Stimulated activated CD4-positive, alpha-beta T cell treated with anti-CD3 and anti-CD28 coated beads, Interleukin-15, amount 100 ng/mL, for 24 hours (primary cell): ENCODE measurements at regions not wholly inside any gene's neighbourhood (a gene's known extent, or its start where the extent isn't known, plus 50 kb on each side); places are given as distances from the start of the nearest gene placed in this dataset.
"Not testable (repeated sequence)": the region's sequence is repeated elsewhere in the genome, so short reads cannot be mapped to it uniquely, and the experiment has no call there.

Experiments used
- DNase-seq: peaks from one replicate; pipeline ENCODE4 v3.0.0-alpha.2; 2020

DNA sequence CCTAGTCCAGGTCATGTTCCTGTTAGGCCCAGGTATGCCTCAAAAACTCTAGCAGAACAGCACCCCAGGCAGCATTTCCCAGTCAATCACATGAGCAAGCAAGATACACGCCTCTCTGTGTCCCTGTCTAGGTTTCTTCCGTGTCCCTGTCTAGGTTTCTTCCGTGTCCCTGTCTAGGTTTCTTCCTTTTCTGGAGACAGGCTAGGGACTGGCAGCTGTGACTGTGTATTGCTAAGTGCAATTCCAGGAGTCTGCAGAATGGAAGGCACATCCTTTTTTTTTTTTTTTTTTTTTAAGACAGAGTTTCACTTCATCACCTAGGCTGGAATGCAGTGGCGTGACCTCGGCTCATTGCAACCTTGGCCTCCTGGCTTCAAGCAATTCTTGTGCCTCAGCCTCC is 77.6 kb downstream of the SETD4 start:
- no peak for DNase-seq

- DNase-seq, result no peak
Measured at GRCh38 chr21:35981514-35982070, 78.7 kb downstream of the SETD4 start.

GRCh38 chr21:35980821-35981220 is 79.5 kb downstream of the SETD4 start:
- no peak for DNase-seq

GRCh38 chr21:35977860-35978259 is 82.5 kb downstream of the SETD4 start:
- DNase-seq, result not testable (repeated sequence)

DNA sequence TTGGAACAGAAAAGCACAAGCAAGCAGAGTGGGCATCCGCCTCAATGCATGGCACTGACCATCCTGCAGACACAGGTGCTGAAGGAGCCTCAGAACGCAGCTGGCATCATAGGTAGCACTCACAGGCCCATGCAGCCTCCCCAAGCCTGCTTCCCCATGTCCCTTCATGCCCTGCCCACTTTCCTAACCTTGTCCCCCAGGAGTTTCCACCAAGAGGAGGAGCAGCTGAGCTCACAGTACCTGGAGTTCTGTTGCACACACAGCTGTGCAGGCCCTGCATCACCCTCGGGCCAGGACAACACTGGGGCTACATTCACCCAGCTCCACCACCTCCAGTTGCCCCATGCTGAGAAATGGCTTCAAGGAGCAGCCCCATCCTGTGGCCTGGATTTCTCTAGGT is 83.4 kb downstream of the SETD4 start:
- DNase-seq, result no peak

GRCh38 chr21:35976481-35976880 is 83.8 kb downstream of the SETD4 start:
- no peak for DNase-seq

DNA sequence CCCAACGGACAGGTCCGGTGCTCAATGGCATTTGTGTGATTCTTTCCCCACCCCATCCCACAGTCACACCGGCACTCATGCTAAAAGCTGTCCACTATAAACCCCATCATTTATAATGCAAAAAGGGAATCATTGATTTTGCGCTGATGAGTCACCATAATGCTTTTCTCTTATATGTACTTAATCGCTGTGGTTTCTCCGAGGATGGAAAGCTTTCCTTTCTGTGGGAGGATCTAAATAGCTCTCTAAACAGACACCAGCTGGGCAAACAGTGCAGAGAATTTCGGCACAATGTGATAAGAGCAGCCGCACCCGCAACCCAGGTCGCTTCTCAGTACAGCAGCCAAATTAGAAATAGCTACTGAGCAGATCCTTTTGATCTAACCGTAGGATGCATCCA is 85.6 kb downstream of the SETD4 start:
- DNase-seq, result no peak

- DNase-seq, result no peak
Measured at GRCh38 chr21:35971824-35972223, 88.5 kb downstream of the SETD4 start.

GRCh38 chr21:35969281-35969680 is 91.0 kb downstream of the SETD4 start:
- DNase-seq, result no peak

DNA sequence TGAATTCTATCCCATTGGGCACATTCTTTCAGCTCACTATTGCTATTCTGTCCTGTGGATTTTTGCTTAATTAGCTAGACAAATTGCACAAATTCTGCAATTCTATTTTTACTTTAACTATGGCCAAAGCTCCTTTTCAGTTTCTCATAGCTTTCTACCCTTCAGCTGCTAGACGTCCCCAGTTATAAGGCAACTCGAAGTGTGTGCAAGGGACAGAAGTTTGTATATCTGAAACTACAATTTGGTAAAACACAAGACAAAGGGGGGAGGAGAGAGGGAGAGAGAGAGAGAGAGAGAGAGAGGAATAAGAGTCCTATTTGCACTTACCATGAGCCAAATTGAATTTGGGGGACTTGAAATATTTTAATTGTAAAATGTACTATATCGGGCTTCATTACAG is 91.8 kb downstream of the SETD4 start:
- no peak for DNase-seq

DNA sequence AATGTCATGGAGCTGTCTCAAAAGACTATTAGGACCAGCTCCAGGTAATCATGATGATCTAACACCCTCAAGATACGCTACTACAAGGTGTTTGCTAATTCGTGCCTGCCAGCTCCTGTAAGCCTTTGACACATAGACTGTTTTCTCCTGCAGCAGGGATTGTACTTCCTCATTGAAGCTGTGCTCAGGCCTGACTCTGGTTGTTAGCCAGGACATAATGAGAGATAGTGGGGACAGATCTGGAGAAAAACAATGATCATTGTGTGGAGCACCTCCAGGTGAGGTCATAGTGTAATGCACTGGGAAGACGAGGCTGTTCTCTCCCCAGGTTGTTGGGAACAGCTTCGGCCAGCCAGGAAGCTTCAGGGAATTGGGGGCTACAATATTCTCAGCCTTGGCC is 94.6 kb downstream of the SETD4 start:
- DNase-seq, result no peak

DNA sequence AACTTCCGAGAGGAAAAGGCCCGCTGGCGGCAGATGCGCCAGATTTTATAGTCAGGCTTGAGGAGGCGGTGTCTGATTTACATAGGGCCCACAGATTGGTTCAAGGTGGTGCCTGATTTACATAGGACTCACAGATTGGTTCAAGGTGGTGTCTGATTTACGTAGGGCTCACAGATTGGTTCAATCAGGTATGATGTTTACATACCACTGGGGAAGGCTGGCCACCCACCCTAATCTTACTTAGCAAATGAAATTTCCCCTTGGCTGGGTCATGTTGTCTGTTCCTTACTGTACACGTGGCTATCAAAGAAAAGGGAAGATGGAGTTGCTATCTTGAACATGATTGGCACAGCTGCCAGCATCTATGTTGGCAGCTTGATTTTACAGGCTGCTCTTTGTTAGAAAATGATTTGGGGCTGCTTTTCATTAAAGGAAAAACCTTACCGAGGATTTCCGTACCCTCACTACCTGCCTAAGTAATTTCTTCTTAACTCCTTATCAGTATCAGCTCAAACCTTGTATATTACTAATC is 96.3 kb downstream of the SETD4 start:
- no peak for DNase-seq

GRCh38 chr21:35962917-35963316 is 97.4 kb downstream of the SETD4 start:
- DNase-seq, result no peak

- DNase-seq, result no peak
Measured at GRCh38 chr21:35954066-35954465, 106.3 kb downstream of the SETD4 start.

DNA sequence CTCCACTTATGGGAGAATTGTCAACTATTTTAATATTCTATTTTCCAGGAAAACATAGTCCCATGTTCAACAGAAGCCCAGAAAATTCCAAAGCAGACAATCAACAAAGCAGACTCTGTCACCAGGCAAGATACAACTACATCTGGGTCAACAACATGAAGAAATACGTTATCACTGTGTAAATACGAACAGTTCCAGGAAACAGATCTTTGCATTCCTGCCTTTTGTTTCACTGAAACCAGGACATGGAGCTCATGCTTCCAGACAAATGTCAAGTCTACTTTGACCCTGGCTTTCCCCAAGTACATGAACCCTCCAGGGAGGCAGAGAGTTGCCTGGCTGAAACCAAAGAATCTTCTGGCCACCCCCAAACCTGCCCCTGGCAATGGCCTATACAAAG is 106.7 kb downstream of the SETD4 start:
- no peak for DNase-seq

- no peak for DNase-seq
Measured at GRCh38 chr21:35952651-35953340, 107.5 kb downstream of the SETD4 start.

- no peak for DNase-seq
Measured at GRCh38 chr21:35948982-35949381, 111.3 kb downstream of the SETD4 start.

GRCh38 chr21:35945089-35945671 is 115.1 kb downstream of the SETD4 start:
- no peak for DNase-seq

DNA sequence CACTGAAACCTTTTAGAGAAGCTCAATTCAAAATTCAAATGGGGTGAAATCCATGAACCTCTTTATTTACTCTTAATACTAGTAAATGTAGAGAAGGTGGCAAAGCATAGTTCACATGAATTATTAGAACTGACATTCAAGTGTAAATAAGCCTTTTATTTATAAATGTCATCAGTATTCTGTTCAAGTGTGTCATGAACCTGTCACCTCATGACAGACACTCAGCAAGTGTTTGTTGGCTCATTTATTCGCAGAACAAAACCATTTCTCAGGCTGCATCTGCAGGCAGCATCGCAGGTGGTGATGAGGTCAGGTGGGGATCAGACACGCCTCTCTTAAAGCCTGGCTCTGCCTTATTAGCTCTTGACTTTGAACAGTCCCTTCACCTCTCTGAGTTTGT is 116.6 kb downstream of the SETD4 start:
- DNase-seq, result no peak

DNA sequence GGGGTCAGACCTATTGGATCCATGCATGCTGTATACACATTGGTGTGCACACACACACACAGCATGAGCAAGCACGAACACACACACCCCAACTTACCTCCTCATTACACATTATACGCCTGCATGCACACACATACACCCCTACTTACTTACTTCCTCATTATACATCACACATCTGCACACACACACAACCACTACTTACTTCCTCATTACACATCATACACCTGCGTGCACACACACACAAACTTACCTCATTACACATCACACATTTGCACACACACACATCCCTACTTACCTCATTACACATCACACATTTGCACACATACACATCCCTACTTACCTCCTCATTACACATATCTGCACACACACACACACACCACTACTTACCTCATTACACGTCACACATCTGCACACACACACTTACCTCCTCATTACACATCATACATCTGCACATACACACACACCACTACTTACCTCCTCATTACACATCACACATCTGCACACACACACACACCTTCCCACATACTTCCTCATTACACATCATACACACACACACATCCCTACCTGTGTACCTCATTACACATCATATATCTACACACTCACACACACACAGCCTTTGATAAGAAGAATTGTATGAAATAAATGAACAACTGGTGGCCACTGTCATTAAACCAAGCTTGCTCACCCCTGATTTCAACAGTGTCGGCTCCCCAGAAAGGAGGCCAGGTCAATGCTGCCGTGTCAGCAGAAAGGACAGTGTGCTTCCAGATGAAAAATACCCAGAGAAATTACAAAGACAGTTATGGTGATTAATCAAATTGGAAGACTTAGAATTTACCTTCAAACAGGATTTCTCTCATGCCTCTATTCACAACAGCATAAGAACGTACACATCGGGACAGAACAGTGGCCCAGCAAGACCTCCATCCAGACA is 117.8 kb downstream of the SETD4 start:
- DNase-seq, result no peak

- DNase-seq, result no peak
Measured at GRCh38 chr21:35940074-35940927, 120.0 kb downstream of the SETD4 start.

DNA sequence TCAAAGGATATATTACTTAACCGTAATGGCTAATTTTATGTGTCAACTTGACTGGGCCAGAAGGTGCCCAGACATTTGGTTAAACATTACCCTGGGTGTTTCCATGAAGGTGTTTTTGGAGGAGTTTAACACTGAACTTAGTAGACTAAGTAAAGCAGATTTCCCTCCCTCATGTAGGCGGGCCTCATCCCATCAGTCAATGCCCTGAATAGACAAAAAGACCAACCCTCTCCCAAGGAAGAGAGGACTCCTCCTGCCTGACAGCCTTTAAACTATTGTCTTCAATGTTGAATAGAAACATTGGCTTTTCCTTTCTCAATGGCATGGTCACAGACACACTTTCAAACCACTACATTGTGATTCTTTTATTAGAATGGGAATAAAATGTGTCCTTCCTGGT is 121.9 kb downstream of the SETD4 start:
- no peak for DNase-seq
